ENCODE measurements at regions not wholly inside any gene's neighbourhood (a gene's known extent, or its start where the extent isn't known, plus 50 kb on each side); places are given as distances from the start of the nearest gene placed in this dataset.

- H3K36me3 ChIP-seq (ENCODE audit: control insufficient read depth in 2 of 2, extremely low read depth in 1 of 2, insufficient read depth in 2 of 2, low read length in 2 of 2), result no peaks in the 10 kb centered on the region
- H4K20me1 ChIP-seq (ENCODE audit: control insufficient read depth, extremely low read depth, insufficient read depth, low read length), result no peaks in the 10 kb centered on the region
- DNase-seq (ENCODE audit: low read depth, low spot score), result no peak
- H3K27ac ChIP-seq (ENCODE audit: control insufficient read depth, insufficient read depth, low read length), result no peak overlapping the region
- FAIRE-seq, result no peak
- no peaks in the 10 kb centered on the region for H3K4me1 ChIP-seq (ENCODE audit: control insufficient read depth, extremely low read depth, insufficient read depth, low read length)
- dilution Hi-C loops (cut with MboI; ENCODE audit: extremely low pct_ligation_motif_present, low sequenced_read_pairs), result no loop called here
- H3K27me3 ChIP-seq (ENCODE audit: control insufficient read depth, extremely low read depth, insufficient read depth, low read length), result no peaks in the 10 kb centered on the region
- no peak overlapping the region for H3K4me3 ChIP-seq (ENCODE audit: control insufficient read depth in 2 of 3, extremely low read depth in 1 of 3, insufficient read depth in 2 of 3, low read depth in 1 of 3, low read length in 3 of 3)
- no peak overlapping the region for H2AFZ ChIP-seq (ENCODE audit: control insufficient read depth, low read length)
- H3K9ac ChIP-seq (ENCODE audit: control insufficient read depth, extremely low read depth, insufficient read depth, low read length), result no peak overlapping the region
- no peaks in the 10 kb centered on the region for H3K9me1 ChIP-seq (ENCODE audit: control insufficient read depth, extremely low read depth, insufficient read depth, low read length)
- no peak overlapping the region for H3K4me2 ChIP-seq (ENCODE audit: control insufficient read depth, extremely low read depth, insufficient read depth, low read depth, low read length)
- no peak for TF ChIP-seq CTCF (optimal IDR thresholded peaks at IDR 0.05 in 1 of 3, IDR thresholded peaks at IDR 0.05 in 1 of 3, conservative IDR thresholded peaks at IDR 0.05 in 1 of 3; ENCODE audit: extremely low read depth in 1 of 3, insufficient read depth in 2 of 3, low read length in 3 of 3)
- TF ChIP-seq EZH2 (IDR thresholded peaks at IDR 0.05; ENCODE audit: low read length), result no peak
- H3K9me3 ChIP-seq (ENCODE audit: control insufficient read depth, low read depth, low read length), result no peaks in the 10 kb centered on the region
- H3K79me2 ChIP-seq (ENCODE audit: control insufficient read depth, insufficient read depth, low read length), result no peaks in the 10 kb centered on the region
Measured at GRCh38 chr15:29589416-29589815, 232.9 kb downstream of the TJP1 start.

GRCh38 chr15:29573197-29573838, 248.9 kb downstream of the TJP1 start:
- Histone ChIP-seq H3K27ac (ENCODE audit: control insufficient read depth, insufficient read depth, low read length) (no peak overlapping the region), H3K27me3 (ENCODE audit: control insufficient read depth, extremely low read depth, insufficient read depth, low read length) (peaks cover 38% of the 10 kb centered on the region), H2AFZ (ENCODE audit: control insufficient read depth, low read length) (no peak overlapping the region), H3K4me1 (ENCODE audit: control insufficient read depth, extremely low read depth, insufficient read depth, low read length) (no peaks in the 10 kb centered on the region), H3K79me2 (ENCODE audit: control insufficient read depth, insufficient read depth, low read length) (no peaks in the 10 kb centered on the region), H3K4me2 (ENCODE audit: control insufficient read depth, extremely low read depth, insufficient read depth, low read depth, low read length) (no peak overlapping the region), H3K9ac (ENCODE audit: control insufficient read depth, extremely low read depth, insufficient read depth, low read length) (no peak overlapping the region), H4K20me1 (ENCODE audit: control insufficient read depth, extremely low read depth, insufficient read depth, low read length) (no peaks in the 10 kb centered on the region), H3K9me1 (ENCODE audit: control insufficient read depth, extremely low read depth, insufficient read depth, low read length) (no peaks in the 10 kb centered on the region), H3K4me3 (ENCODE audit: control insufficient read depth in 2 of 3, extremely low read depth in 1 of 3, insufficient read depth in 2 of 3, low read depth in 1 of 3, low read length in 3 of 3) (no peak overlapping the region), H3K9me3 (ENCODE audit: control insufficient read depth, low read depth, low read length) (no peaks in the 10 kb centered on the region), H3K36me3 (ENCODE audit: control insufficient read depth in 2 of 2, extremely low read depth in 1 of 2, insufficient read depth in 2 of 2, low read length in 2 of 2) (no peaks in the 10 kb centered on the region)
- no peak for DNase-seq (ENCODE audit: low read depth, low spot score)
- FAIRE-seq, result no peak
- TF ChIP-seq CTCF (optimal IDR thresholded peaks at IDR 0.05 in 1 of 3, IDR thresholded peaks at IDR 0.05 in 1 of 3, conservative IDR thresholded peaks at IDR 0.05 in 1 of 3; ENCODE audit: extremely low read depth in 1 of 3, insufficient read depth in 2 of 3, low read length in 3 of 3) (no peak), EZH2 (IDR thresholded peaks at IDR 0.05; ENCODE audit: low read length) (no peak)
- dilution Hi-C loops (cut with MboI; ENCODE audit: extremely low pct_ligation_motif_present, low sequenced_read_pairs), result no loop called here
